Kidney epithelial cell (primary cell): ENCODE measurements at regions not wholly inside any gene's neighbourhood (a gene's known extent, or its start where the extent isn't known, plus 50 kb on each side); places are given as distances from the start of the nearest gene placed in this dataset.

Experiments
- DNase-seq: peaks from one replicate; pipeline ENCODE4 v3.0.0-alpha.2; 2010; ENCODE audit warnings: low read depth
- H3K27me3 ChIP-seq: 2 replicates; pipeline ENCODE4 v1.6.0; 2011; ENCODE audit warnings: low read length; ENCODE audit not compliant: control insufficient read depth, insufficient read depth
- H3K36me3 ChIP-seq: 2 replicates; pipeline ENCODE4 v1.5.1; 2011; ENCODE audit warnings: low read length; ENCODE audit not compliant: control insufficient read depth, insufficient read depth
- H3K4me3 ChIP-seq: 2 replicates; pipeline ENCODE4 v1.5.1; 2011; ENCODE audit warnings: low read depth, mild to moderate bottlenecking, control low read depth, low read length
- CTCF ChIP-seq: IDR thresholded peaks from 2 replicates; pipeline ENCODE4 v1.5.1; 2011; ENCODE audit warnings: mild to moderate bottlenecking, moderate library complexity, low read length, control low read depth, inconsistent platforms; ENCODE audit not compliant: insufficient read depth, poor library complexity, severe bottlenecking

GRCh38 chr16:51697454-51697853 lies 546.4 kb upstream of the SALL1 start:
- no peak for TF ChIP-seq CTCF
- H3K4me3 ChIP-seq: no peak overlapping the region
- no peak for DNase-seq
- no peaks in the 10 kb centered on the region for H3K36me3 ChIP-seq
- no peaks in the 10 kb centered on the region for H3K27me3 ChIP-seq

GRCh38 chr16:51696376-51696775 lies 545.3 kb upstream of the SALL1 start:
- H3K4me3 ChIP-seq: no peak overlapping the region
- H3K27me3 ChIP-seq: no peaks in the 10 kb centered on the region
- TF ChIP-seq CTCF: no peak
- DNase-seq: no peak
- no peaks in the 10 kb centered on the region for H3K36me3 ChIP-seq

- no peak for DNase-seq
- TF ChIP-seq CTCF: no peak
Measured at GRCh38 chr16:51691109-51691508, 540.0 kb upstream of the SALL1 start.

GRCh38 chr16:51685498-51685897 lies 534.4 kb upstream of the SALL1 start:
- no peaks in the 10 kb centered on the region for H3K27me3 ChIP-seq
- H3K36me3 ChIP-seq: no peaks in the 10 kb centered on the region
- no peak for TF ChIP-seq CTCF
- H3K4me3 ChIP-seq: no peak overlapping the region
- no peak for DNase-seq

More at GRCh38 chr16:51691109-51691508, 540.0 kb upstream of the SALL1 start:
- H3K4me3 ChIP-seq: no peak overlapping the region
- H3K36me3 ChIP-seq: no peaks in the 10 kb centered on the region
- H3K27me3 ChIP-seq: no peaks in the 10 kb centered on the region

GRCh38 chr16:51683882-51684281 lies 532.8 kb upstream of the SALL1 start:
- no peak for DNase-seq
- Histone ChIP-seq H3K4me3 (no peak overlapping the region), H3K36me3 (no peaks in the 10 kb centered on the region), H3K27me3 (no peaks in the 10 kb centered on the region)
- TF ChIP-seq CTCF: no peak

GRCh38 chr16:51682905-51683304 lies 531.8 kb upstream of the SALL1 start:
- Histone ChIP-seq H3K36me3 (no peaks in the 10 kb centered on the region), H3K27me3 (no peaks in the 10 kb centered on the region), H3K4me3 (no peak overlapping the region)
- TF ChIP-seq CTCF: no peak
- no peak for DNase-seq
